ENCODE measurements at regions not wholly inside any gene's neighbourhood (a gene's known extent, or its start where the extent isn't known, plus 50 kb on each side); places are given as distances from the start of the nearest gene placed in this dataset.
"Not testable (repeated sequence)": the region's sequence is repeated elsewhere in the genome, so short reads cannot be mapped to it uniquely, and the experiment has no call there.

DNA sequence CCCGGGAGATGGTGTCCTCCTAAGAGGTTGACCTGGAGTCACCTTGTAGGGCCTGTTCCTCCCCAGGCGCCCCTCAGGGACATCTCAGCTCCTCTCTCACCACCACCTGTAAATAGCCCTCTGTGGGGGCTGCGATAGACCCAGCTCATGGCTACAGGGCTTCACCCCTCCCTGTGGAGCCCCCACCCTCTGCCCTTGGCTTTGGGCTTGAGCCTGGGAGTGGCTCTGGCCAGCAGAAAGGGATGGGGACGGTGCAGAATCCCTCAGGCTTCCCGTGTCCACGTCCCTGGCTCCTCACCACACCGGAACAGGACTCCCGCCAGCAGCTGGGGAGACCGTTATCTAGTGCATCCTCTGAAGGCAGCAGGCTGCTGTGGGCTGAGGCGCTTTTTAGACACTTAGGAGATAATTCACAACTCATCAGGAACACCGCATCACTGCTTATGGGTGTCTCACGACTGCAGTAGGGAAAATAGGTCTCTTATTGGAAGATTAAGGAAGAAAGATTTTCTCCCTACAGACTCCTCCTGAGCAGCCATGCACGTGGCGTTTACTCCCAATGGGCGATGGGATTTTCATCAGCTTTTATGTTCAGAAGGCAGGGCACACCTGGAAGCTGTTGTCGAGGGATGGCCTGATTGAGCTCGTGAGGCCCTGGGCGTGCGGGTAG is 253.1 kb downstream of the ADGRD1 start:
- H3K9me3 ChIP-seq (ENCODE audit: low read length); H3K4me2 ChIP-seq (ENCODE audit: low read length); H3K9ac ChIP-seq (ENCODE audit: low read length): not testable (repeated sequence)

DNA sequence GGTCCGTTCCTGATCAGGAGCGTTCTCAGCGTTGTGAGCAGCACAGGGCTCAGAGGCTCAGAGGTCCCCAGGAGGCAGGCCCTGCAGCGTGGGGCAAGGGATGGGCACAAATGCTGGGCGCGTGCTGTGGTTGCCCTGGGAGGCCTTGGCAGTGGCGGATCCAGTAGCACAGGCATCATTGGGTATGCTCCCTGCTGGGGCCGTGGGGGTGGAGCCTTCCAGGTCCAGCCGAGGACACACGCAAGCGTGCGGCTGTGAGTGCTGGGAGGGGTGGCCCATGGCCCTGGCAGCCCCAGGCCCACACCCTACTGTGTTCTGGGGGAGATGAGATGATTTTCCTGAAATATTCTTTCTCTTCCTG is 253.6 kb downstream of the ADGRD1 start:
- H3K9ac ChIP-seq (ENCODE audit: low read length); H3K79me2 ChIP-seq (ENCODE audit: insufficient read depth, low read length); H3K27ac ChIP-seq (ENCODE audit: low read depth, low read length, poor library complexity, severe bottlenecking); H3K9me2 ChIP-seq (ENCODE audit: low read depth, low read length); H3K4me1 ChIP-seq (ENCODE audit: insufficient read depth, low read length, severe bottlenecking); H3F3A ChIP-seq (ENCODE audit: insufficient read depth, low read length); H3K27me3 ChIP-seq (ENCODE audit: insufficient read depth, low read length); H2AFZ ChIP-seq (ENCODE audit: low read length); H3K36me3 ChIP-seq (ENCODE audit: insufficient read depth, low read length); H3K4me3 ChIP-seq (ENCODE audit: low read depth, low read length, poor library complexity, severe bottlenecking); H3K4me2 ChIP-seq (ENCODE audit: low read length); H3K9me3 ChIP-seq (ENCODE audit: low read length); H4K20me1 ChIP-seq (ENCODE audit: insufficient read depth, low read length): not testable (repeated sequence)

More for the DNA sequence above, 253.1 kb downstream of the ADGRD1 start:
- H3K4me1 ChIP-seq (ENCODE audit: insufficient read depth, low read length, severe bottlenecking); H3F3A ChIP-seq (ENCODE audit: insufficient read depth, low read length); H3K27ac ChIP-seq (ENCODE audit: low read depth, low read length, poor library complexity, severe bottlenecking); H3K9me2 ChIP-seq (ENCODE audit: low read depth, low read length); H2AFZ ChIP-seq (ENCODE audit: low read length); H3K36me3 ChIP-seq (ENCODE audit: insufficient read depth, low read length); H3K27me3 ChIP-seq (ENCODE audit: insufficient read depth, low read length); H3K4me3 ChIP-seq (ENCODE audit: low read depth, low read length, poor library complexity, severe bottlenecking); H3K79me2 ChIP-seq (ENCODE audit: insufficient read depth, low read length); H4K20me1 ChIP-seq (ENCODE audit: insufficient read depth, low read length): not testable (repeated sequence)

- not testable (repeated sequence) for H3K27ac ChIP-seq (ENCODE audit: low read depth, low read length, poor library complexity, severe bottlenecking); H3F3A ChIP-seq (ENCODE audit: insufficient read depth, low read length); H3K9me2 ChIP-seq (ENCODE audit: low read depth, low read length); H3K4me2 ChIP-seq (ENCODE audit: low read length); H3K9me3 ChIP-seq (ENCODE audit: low read length); H3K4me1 ChIP-seq (ENCODE audit: insufficient read depth, low read length, severe bottlenecking); H4K20me1 ChIP-seq (ENCODE audit: insufficient read depth, low read length); H3K9ac ChIP-seq (ENCODE audit: low read length); H3K4me3 ChIP-seq (ENCODE audit: low read depth, low read length, poor library complexity, severe bottlenecking); H3K27me3 ChIP-seq (ENCODE audit: insufficient read depth, low read length); H3K36me3 ChIP-seq (ENCODE audit: insufficient read depth, low read length); H3K79me2 ChIP-seq (ENCODE audit: insufficient read depth, low read length); H2AFZ ChIP-seq (ENCODE audit: low read length)
These were observed 254.1 kb downstream of the ADGRD1 start for GRCh38 chr12:131207841-131208240.

- TF ChIP-seq EZH2 (IDR thresholded peaks at IDR 0.05; ENCODE audit: borderline replicate concordance, low read length) = no peak
- TF ChIP-seq CTCF (IDR thresholded peaks at IDR 0.05; ENCODE audit: low read length) = no peak
- Histone ChIP-seq H3K4me2 (ENCODE audit: low read length) (no peak overlapping the region), H2AFZ (ENCODE audit: low read length) (no peak overlapping the region), H3F3A (ENCODE audit: insufficient read depth, low read length) (no peaks in the 10 kb centered on the region), H3K9me3 (ENCODE audit: low read length) (no peaks in the 10 kb centered on the region), H3K4me1 (ENCODE audit: insufficient read depth, low read length, severe bottlenecking) (no peaks in the 10 kb centered on the region), H3K79me2 (ENCODE audit: insufficient read depth, low read length) (no peaks in the 10 kb centered on the region), H3K9ac (ENCODE audit: low read length) (no peak overlapping the region), H3K27me3 (ENCODE audit: insufficient read depth, low read length) (no peaks in the 10 kb centered on the region), H3K27ac (ENCODE audit: low read depth, low read length, poor library complexity, severe bottlenecking) (no peak overlapping the region), H3K36me3 (ENCODE audit: insufficient read depth, low read length) (no peaks in the 10 kb centered on the region), H3K9me2 (ENCODE audit: low read depth, low read length) (no peaks in the 10 kb centered on the region), H3K4me3 (ENCODE audit: low read depth, low read length, poor library complexity, severe bottlenecking) (no peak overlapping the region), H4K20me1 (ENCODE audit: insufficient read depth, low read length) (no peaks in the 10 kb centered on the region)
These were observed 254.7 kb downstream of the ADGRD1 start for GRCh38 chr12:131208425-131208824.

All from OCI-LY1 (cell line).